T-helper 2 cell (primary cell): ENCODE measurements at regions not wholly inside any gene's neighbourhood (a gene's known extent, or its start where the extent isn't known, plus 50 kb on each side); places are given as distances from the start of the nearest gene placed in this dataset.

Experiments
- DNase-seq, 5 experiments: peaks; one replicate each; pipeline versions ENCODE4 v3.0.0 to v3.0.0-alpha.2; 2012 to 2022

DNA sequence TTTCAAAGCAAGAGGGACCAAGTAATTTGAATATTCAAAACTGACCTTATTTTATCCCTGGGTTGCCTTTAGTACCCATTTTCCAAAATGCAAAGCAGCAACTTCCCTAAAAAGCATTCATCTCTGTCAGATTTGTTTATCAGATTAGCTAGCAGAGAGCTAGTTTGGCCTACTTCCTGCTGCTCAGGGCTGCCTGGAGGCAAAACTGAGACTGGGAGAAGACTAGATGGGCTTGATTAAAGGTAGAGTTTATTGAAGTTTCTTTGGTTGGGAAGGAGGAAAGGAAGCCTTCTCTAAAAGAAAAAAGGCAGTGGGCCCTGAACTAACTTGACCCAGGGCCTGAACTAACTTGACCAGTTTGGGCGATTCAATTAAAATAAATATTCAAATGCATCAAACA lies 426.1 kb upstream of the FAM98A start:
- DNase-seq, result no peak

- peak in 1 of 5 experiments; percentile 13 for DNase-seq
Measured at GRCh38 chr2:34012715-34013302, 413.7 kb upstream of the FAM98A start.

DNA sequence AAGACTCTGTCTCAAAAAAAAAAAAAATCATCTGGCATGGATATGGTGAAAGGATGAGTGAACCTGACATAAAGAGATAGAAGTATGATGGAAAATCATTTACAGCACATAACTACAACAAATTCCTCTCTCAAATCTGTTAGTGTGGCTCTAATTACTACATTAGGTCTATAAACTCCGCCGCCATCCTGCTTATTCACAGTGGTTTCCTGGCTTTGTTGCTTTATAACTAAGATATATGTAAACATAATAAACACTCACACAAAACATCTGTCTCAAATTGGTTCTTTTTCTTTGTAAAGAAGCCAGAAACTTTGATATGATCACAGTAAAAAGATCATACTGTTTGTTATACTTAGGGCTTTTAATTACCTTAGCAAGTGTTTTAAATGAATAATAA lies 412.6 kb upstream of the FAM98A start:
- no peak for DNase-seq

DNA sequence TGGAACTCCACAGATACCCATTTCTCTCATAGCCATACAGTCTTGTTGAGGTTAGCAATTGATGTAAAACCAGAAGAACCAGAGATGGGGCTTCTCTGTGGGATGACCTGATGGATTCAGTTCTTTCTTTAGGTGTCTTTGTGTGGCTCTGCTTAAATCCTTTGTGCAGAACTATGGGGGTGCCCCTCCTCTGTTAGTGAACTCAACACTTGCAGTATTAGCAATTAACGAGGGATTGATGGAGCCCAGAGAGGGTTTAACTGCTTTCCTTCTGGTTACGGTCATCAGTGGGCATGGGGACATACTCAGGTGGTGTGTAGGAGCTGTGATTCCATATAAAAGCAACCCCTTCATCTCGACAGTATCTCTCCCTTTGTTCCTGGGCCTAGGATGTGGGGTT lies 406.8 kb upstream of the FAM98A start:
- no peak for DNase-seq

DNA sequence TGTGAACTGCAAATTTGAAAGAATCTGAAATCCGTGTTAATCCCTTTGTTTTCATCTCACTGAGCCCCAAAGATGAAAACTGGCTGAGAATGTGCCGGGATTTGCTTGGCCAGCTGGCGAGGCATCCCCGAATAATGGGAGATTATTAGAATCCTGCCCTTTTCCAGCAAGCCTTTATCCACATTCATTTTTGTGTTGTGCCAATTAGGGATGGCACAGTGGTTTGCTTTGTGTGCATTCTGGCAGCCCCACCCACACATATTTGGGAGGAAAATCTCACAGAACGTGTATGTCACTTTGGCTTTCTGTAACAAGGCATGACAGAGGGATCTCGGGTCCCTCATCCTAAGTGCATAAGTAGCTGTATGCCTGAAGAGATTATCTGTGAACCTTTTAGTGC lies 405.8 kb upstream of the FAM98A start:
- no peak for DNase-seq

DNA sequence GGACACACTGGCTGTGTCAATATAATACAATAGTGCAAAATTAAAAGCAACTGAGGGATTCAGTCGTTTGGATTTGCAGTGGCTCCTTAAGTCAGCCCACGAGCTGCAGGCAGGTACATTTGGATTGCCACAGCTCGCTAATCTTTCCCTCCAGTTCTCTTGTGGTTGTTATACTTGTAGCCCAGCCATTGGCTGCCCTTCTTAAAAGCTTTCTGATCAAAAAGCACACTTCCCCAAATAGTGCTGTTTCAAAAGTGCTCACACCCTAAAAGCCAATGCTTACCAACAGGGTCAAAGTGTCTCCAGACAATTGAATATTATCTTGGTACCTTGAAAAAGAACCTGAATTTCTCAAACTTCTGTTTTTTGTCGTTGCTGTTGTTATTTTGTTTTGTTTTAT lies 404.7 kb upstream of the FAM98A start:
- no peak for DNase-seq

- DNase-seq, result no peak
Measured at GRCh38 chr2:34001557-34001956, 402.5 kb upstream of the FAM98A start.

GRCh38 chr2:33984131-33984530 lies 385.0 kb upstream of the FAM98A start:
- no peak for DNase-seq

DNA sequence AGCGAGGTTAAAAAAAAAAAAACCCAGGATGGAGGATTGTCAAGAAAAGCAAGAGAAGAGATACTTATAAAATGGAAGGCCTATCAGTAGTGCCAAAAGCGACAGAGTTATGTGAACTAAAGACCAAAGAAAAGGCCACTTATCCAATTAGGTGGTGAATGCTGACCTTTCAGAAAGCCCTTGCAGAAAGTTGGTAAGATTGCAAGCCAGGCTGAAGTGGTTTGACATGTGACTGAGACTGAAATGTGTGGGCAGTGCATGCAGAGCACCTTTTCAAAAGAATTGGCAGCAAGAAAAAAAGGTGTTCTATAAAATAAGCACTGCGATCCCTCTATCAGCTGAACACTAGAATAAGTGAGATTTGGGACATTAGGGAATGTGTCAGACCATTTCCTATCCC lies 379.4 kb upstream of the FAM98A start:
- DNase-seq, result no peak

GRCh38 chr2:33975498-33975897 lies 376.4 kb upstream of the FAM98A start:
- no peak for DNase-seq

DNA sequence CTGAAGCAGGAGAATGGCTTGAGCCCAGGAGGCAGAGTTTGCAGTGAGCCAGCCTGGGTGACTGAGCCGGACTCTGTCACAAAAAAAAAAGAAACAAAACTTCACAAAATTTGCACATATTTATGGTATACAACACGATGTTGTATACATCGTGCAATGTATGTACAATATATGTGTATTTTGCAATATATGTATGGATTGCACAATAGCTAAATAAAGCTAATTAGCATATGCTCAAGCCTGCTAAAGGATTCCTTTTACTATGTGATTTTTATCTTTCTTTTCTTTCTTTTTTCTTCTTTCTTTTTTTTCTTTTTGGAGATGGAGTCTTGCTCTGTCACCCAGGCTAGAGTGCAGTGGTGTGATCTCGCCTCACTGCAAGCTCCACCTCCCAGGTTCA lies 368.0 kb upstream of the FAM98A start:
- no peak for DNase-seq

DNA sequence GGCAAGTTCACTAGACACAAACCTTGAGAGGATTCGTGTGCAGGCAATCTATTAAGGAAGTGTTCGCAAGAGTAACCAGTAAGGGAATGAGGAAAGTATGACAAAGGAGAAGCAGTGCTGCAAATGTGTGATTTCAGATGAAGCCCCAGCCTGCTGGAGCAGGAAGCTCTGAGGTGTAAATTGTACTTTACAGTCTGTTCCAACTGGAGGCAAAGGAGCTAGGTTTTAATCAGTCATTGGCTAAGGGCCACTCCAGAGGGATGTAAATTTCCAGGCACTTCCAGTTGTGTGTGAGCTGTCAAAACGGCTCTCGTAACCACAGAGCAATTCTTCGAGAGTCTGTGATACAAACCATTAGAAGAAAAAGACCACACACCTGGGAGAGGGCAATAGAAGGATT lies 359.5 kb upstream of the FAM98A start:
- DNase-seq, result no peak

DNA sequence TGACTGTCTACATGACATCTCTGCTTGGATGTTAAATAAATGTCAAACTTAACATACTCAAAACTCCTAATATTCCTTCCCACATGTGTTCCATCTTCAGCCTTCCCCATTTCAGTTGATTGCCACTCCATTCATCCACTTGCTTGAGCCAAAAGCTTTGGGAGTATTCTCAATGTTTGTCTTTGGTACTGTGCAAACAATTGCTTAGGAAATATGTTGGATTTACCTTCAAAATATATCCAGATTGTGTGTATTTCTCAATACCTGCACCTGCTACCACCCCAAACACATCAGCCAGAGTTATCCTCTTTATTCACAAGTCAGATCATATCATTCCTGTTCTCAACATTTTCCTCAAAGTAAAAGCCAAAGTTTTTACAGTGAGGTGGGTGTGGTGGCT lies 350.3 kb upstream of the FAM98A start:
- no peak for DNase-seq

- no peak for DNase-seq
Measured at GRCh38 chr2:33946193-33946592, 347.1 kb upstream of the FAM98A start.

- DNase-seq, result no peak
Measured at GRCh38 chr2:33933203-33933602, 334.1 kb upstream of the FAM98A start.

DNA sequence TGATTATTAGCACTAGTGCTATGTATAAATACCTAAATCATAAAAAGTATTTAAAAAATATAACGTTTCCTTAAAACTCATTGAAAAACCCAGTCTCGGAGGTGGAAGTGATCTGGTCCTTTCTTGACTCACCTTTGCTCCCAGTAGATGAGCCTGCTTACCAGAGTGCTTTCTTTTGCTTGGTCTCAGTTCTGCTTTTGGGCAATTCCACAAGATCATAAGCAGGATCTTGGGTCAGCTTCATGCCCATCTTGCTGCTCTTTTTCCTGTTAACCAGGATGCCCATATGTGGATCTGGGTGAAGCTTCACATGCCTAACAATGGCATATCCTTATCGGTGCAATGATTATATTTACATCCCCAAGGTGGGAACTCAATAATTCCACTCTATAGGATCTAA lies 332.1 kb upstream of the FAM98A start:
- DNase-seq, result no peak

DNA sequence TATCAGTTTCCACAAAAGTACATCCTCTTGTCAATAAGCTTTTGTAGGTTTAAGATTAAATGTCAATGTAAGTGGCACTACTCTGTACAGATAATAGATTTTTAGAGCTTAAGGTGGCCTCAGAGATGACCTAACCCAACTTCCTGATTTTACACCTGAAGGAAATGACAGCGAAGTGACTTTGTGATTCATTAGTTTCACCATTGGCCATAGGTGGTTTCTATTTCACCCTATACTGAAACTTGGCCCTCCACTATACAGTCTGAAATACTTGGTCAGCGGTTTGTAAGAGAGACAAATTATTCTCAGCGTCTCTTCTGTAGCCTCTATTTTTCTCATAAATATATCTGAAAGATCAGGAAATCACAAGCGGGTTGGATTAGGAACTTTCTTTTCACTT lies 330.4 kb upstream of the FAM98A start:
- no peak for DNase-seq

DNA sequence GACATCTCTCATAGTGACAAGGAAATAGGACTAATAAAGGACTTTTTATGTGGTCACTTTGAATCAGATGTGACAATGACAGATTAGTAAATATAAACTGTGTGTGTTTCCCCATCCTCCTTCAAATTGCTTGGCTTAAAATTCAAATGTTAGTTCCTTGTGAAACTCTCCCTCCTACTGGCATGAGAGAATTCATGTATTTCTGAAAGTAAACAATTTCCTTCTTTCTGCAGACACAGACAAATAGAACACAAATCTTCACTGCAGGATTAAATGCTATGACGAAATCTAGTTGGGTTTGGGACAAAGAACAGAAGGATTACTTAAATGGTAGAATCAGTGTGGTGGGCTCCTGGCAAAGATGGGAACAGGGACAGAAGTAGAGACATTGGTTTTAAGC lies 328.7 kb upstream of the FAM98A start:
- DNase-seq, result no peak

- no peak for DNase-seq
Measured at GRCh38 chr2:33925311-33925710, 326.2 kb upstream of the FAM98A start.

DNA sequence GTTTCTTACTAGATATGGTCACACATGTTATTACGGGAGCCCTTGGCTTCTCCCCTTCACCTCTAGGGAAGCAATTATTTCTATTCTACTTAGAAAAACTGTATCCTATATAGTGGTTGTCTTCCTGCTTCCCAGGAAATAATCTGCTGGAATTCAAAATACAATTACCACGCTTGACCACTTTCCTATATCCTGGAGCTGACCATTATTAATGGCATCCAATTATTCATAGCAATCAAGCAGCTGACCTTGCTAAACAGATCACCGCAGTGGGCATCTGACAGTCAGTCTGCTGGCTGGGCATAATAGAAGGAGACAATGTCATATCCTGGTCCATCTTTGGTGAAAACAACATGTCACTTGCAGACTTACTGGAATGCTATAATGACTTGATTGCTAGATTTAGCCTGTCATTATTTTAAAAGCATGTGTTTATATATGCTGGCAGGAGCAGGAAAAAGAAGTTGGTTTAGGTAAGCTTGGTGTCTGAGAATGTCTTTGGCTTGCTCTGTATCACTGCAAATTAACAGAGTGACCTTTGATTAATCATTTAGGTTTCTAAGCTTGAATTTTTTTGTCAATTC lies 325.6 kb upstream of the FAM98A start:
- DNase-seq, result no peak

GRCh38 chr2:33917252-33917651 lies 318.2 kb upstream of the FAM98A start:
- DNase-seq, result no peak

DNA sequence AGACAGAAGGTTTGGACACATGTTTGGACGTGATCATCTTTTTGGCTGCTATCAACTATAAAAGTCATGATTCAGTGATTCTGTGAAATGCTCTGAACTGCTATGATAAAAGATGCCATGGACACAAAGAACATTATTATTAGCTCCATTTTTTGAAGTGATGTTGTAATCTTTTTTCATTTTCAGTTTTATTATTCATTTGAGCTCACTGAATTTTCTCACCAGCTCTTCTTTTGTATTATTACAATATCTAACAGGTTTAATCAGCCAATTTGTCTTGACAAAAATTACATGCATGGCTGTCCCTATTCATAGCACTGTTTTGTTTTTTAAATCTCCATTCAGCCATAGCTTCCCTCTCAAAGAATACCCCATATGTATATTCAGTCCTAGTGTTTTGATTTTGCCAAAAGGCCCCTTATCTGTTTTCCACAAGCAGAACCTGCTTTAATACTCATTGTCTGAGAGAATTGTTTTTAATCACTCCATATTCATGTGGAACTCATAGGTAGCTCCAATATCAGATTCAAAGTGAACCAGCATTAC lies 314.0 kb upstream of the FAM98A start:
- DNase-seq, result no peak

DNA sequence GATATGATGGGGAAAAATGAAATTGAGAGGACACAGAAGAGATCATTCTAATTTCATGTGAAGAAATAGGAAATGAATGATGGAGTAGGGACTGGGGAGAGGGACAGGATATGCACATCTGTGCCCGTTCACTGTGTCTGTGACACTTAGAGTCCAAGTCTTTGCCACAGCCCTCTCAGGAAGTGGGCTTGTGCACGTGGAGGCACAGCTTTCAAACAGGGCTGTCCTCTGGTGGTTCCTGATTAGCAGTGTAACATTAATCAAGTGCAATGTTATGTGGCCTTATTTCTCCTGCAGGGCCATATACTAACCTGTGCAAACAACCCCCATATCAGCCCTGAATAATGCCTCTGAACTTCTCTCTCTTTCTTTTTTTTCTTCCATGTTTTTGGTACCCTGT lies 312.2 kb upstream of the FAM98A start:
- DNase-seq, result no peak

DNA sequence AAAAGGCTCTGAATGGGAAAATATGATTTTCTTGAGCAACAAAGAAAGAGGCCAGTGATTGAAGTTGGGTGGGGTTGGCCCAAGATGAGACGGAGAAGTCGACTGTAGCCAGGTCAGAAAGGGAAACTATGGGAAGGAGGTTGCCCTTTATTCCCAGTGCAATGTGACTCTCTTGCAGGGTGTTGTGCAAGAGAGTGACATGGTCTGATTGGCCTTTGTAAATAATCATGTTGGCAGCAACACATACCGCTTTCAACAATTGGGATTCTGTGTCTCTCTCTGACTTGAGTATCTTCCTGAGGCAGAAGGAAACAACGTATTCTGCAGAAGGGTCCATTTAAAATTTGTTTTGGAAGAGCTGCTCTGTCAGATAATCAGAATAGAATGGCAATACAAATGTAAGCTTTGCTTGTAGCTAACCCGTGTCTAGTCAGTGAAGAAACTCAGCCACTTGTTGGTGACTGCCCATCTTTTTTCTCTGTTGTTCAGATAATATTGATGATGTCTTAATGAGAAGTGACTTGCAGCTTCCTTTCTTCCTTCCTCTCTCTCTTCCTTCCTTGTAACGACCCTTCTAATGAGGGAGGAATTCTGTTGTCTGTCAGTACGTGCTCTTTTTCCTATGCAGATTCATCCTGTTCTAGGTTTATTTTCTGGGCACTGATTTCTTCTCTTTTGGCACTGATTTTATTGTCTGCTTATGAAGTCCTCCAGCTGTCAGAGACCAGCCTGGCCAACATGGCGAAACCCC lies 311.0 kb upstream of the FAM98A start:
- no peak for DNase-seq
